Gastrocnemius medialis (tissue), 4 donors: ENCODE measurements at regions not wholly inside any gene's neighbourhood (a gene's known extent, or its start where the extent isn't known, plus 50 kb on each side); places are given as distances from the start of the nearest gene placed in this dataset.

Experiments used
- CTCF ChIP-seq, 5 experiments: fragments of 450-650 bp in 3 of 5; fragments of 200-600 bp in 2 of 5; sonication (generic) in 2 of 5; IDR thresholded peaks in 4 of 5; conservative IDR thresholded peaks in 1 of 5; 1 replicate in 4 of 5; 2 replicates in 1 of 5; pipeline ENCODE4 v1.5.1; 2016 to 2019; ENCODE audit warnings: antibody characterized with exemption in 5 of 5, mild to moderate bottlenecking in 3 of 5, moderate library complexity in 3 of 5
- POLR2A ChIP-seq, 2 donors: fragments of 450-650 bp; IDR thresholded peaks; one replicate each; pipeline ENCODE4 v1.6.1; 2017; ENCODE audit warnings: antibody characterized with exemption in 2 of 2, mild to moderate bottlenecking in 2 of 2, moderate library complexity in 2 of 2

GRCh38 chr2:224182498-224182897 lies 143.4 kb upstream of the SERPINE2 start:
- no peak for TF ChIP-seq CTCF (IDR thresholded peaks at IDR 0.05 in 4 of 5, conservative IDR thresholded peaks at IDR 0.05 in 1 of 5)
- no peak for TF ChIP-seq POLR2A (IDR thresholded peaks at IDR 0.05)
